ENCODE measurements at regions not wholly inside any gene's neighbourhood (a gene's known extent, or its start where the extent isn't known, plus 50 kb on each side); places are given as distances from the start of the nearest gene placed in this dataset.

DNA sequence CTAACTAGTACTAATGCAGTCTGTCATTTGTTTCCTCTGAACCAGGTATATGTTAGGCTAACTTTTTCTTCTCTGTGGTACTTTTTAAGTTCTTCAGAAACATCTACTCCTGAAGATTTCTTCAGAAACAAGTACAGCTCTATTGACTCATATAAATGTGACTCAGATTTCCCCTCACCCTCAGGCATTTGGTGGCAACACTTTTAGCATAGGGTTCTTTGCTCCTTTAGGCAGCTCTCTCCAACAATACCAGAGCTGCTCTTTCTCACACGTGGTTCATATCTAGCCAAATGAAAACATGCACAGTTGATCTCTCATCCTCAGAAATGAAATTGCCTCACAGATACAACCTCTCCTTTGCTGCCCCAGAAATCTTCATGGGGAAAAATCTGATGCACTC is 939.8 kb downstream of the SORCS1 start:
- no peaks in the 10 kb centered on the region for H3K27me3 ChIP-seq
- H3K4me1 ChIP-seq = no peaks in the 10 kb centered on the region
- no peak overlapping the region for H3K4me3 ChIP-seq
- intact Hi-C loops (cut with DNase I; ENCODE audit: low total_unique reads) = no loop called here
- H3K27ac ChIP-seq = no peak overlapping the region
- no peak for DNase-seq
- no peaks in the 10 kb centered on the region for H3K9me3 ChIP-seq
- no peaks in the 10 kb centered on the region for H3K36me3 ChIP-seq
- TF ChIP-seq CTCF (IDR thresholded peaks at IDR 0.05) = no peak

- Histone ChIP-seq H3K36me3 (no peaks in the 10 kb centered on the region), H3K4me1 (no peaks in the 10 kb centered on the region), H3K27me3 (no peaks in the 10 kb centered on the region), H3K4me3 (no peak overlapping the region), H3K9me3 (no peaks in the 10 kb centered on the region), H3K27ac (no peak overlapping the region)
- DNase-seq = no peak
- intact Hi-C loops (cut with DNase I; ENCODE audit: low total_unique reads) = no loop called here
- no peak for TF ChIP-seq CTCF (IDR thresholded peaks at IDR 0.05)
Measured at GRCh38 chr10:106217627-106218026, 946.9 kb downstream of the SORCS1 start.

DNA sequence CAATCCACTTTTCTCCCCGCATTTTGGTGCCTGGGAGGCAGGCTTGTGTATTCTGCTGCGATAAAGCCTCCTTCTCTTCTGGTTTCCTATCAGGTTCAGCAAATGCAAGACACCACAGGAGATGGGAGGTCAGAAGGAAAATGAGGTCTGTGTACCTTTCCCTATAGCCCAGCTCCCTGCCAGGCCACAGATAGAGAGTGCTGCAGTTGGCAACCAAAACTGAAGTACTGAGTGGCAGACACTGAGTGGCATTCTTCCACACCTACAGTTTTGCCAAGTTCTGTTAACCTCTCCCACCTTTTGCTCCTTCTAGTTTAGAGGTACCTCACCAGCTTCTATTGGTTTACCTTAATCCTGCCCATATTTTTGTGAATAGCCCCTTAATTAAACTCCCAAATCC is 948.4 kb downstream of the SORCS1 start:
- no peak for TF ChIP-seq CTCF (IDR thresholded peaks at IDR 0.05)
- H3K36me3 ChIP-seq = no peaks in the 10 kb centered on the region
- no peak overlapping the region for H3K4me3 ChIP-seq
- DNase-seq = no peak
- no peaks in the 10 kb centered on the region for H3K27me3 ChIP-seq
- H3K27ac ChIP-seq = no peak overlapping the region
- intact Hi-C loops (cut with DNase I; ENCODE audit: low total_unique reads) = no loop called here
- H3K9me3 ChIP-seq = no peaks in the 10 kb centered on the region
- no peaks in the 10 kb centered on the region for H3K4me1 ChIP-seq

DNA sequence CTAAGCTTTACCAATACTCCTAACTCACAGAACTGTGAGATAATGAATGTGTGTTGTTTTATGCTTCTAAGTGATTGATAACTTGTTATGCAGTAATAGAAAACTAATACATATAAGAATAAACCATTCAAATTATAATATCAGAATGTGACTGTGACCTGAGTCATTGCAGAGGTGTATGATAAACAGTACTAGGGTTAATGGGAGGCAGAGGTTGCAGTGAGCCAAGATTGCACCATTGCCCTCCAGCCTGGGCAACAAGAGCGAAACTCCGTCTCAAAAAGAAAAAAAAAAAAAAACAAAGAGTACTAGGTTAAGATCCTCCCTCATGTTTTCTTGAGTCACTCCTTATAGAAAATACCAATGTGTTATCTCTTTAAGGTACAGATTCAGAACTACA is 950.3 kb downstream of the SORCS1 start:
- DNase-seq = no peak
- intact Hi-C loops (cut with DNase I; ENCODE audit: low total_unique reads) = no loop called here
- no peak for TF ChIP-seq CTCF (IDR thresholded peaks at IDR 0.05)
- Histone ChIP-seq H3K27ac (no peak overlapping the region), H3K4me3 (no peak overlapping the region), H3K9me3 (no peaks in the 10 kb centered on the region), H3K36me3 (no peaks in the 10 kb centered on the region), H3K4me1 (no peaks in the 10 kb centered on the region), H3K27me3 (no peaks in the 10 kb centered on the region)

DNA sequence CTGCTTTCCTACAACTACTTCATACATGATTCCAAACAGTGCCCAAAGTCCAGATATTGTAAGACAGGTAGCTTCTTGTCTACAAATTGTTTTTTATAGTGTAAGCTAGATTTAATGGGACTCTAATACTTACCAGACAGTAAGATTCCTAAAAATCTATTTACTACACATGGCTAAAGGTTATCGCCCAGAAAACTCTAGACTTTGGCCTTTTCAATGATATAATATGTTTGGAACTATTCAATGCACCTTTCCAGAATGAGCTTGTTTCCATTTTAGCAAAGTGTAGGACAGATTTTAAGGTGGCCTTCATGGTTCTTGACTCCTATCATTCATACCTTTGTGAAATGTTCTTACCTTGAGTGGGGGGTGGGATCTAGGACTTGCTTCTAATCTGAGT is 951.0 kb downstream of the SORCS1 start:
- intact Hi-C loops (cut with DNase I; ENCODE audit: low total_unique reads) = no loop called here
- TF ChIP-seq CTCF (IDR thresholded peaks at IDR 0.05) = no peak

GRCh38 chr10:106198275-106198674 is 966.2 kb downstream of the SORCS1 start:
- intact Hi-C loops (cut with DNase I; ENCODE audit: low total_unique reads) = no loop called here
- Histone ChIP-seq H3K36me3 (no peaks in the 10 kb centered on the region), H3K4me1 (no peaks in the 10 kb centered on the region), H3K4me3 (no peak overlapping the region), H3K27me3 (no peaks in the 10 kb centered on the region), H3K27ac (no peak overlapping the region), H3K9me3 (no peaks in the 10 kb centered on the region)
- TF ChIP-seq CTCF (IDR thresholded peaks at IDR 0.05) = no peak
- no peak for DNase-seq

More for the DNA sequence above, 951.0 kb downstream of the SORCS1 start:
- Histone ChIP-seq H3K4me3 (no peak overlapping the region), H3K36me3 (no peaks in the 10 kb centered on the region), H3K9me3 (no peaks in the 10 kb centered on the region), H3K4me1 (no peaks in the 10 kb centered on the region), H3K27me3 (no peaks in the 10 kb centered on the region), H3K27ac (no peak overlapping the region)
- no peak for DNase-seq

Measured in tibial artery (tissue), 4 donors.